Immature natural killer cell (primary cell): ENCODE measurements at regions not wholly inside any gene's neighbourhood (a gene's known extent, or its start where the extent isn't known, plus 50 kb on each side); places are given as distances from the start of the nearest gene placed in this dataset.

Experiments
- DNase-seq, 3 donors: peaks; one replicate each; pipeline ENCODE4 v3.0.0; 2022; ENCODE audit warnings: mixed read lengths in 1 of 3
- H3K27ac Mint-ChIP-seq, 6 donors: one replicate each; pipeline ENCODE4 v1.8.0; 2020; ENCODE audit warnings: mixed read lengths in 6 of 6, mild to moderate bottlenecking in 5 of 6, inconsistent platforms in 4 of 6, moderate library complexity in 3 of 6
- H3K27me3 Mint-ChIP-seq, 3 donors: one replicate each; pipeline ENCODE4 v1.8.0; 2020 to 2021; ENCODE audit warnings: low read depth in 3 of 3, mild to moderate bottlenecking in 3 of 3, mixed read lengths in 3 of 3, moderate library complexity in 3 of 3, inconsistent platforms in 1 of 3
- H3K36me3 Mint-ChIP-seq, 3 donors: one replicate each; pipeline ENCODE4 v1.8.0; 2020; ENCODE audit warnings: mixed read lengths in 3 of 3, inconsistent platforms in 2 of 3, mild to moderate bottlenecking in 2 of 3
- H3K4me1 Mint-ChIP-seq, 2 donors: one replicate each; pipeline ENCODE4 v1.8.0; 2020; ENCODE audit warnings: inconsistent platforms in 2 of 2, mild to moderate bottlenecking in 2 of 2, mixed read lengths in 2 of 2, moderate library complexity in 1 of 2
- H3K4me3 Mint-ChIP-seq, 5 donors: one replicate each; pipeline ENCODE4 v1.8.0; 2020; ENCODE audit warnings: mild to moderate bottlenecking in 5 of 5, mixed read lengths in 5 of 5, inconsistent platforms in 3 of 5, moderate library complexity in 3 of 5
- H3K9me3 Mint-ChIP-seq, 6 donors: one replicate each; pipeline ENCODE4 v1.8.0; 2020; ENCODE audit warnings: mild to moderate bottlenecking in 6 of 6, mixed read lengths in 6 of 6, inconsistent platforms in 4 of 6, moderate library complexity in 3 of 6

GRCh38 chr4:32094987-32095386, 1374.8 kb downstream of the PCDH7 start:
- Mint-ChIP-seq H3K27ac (no peak overlapping the region), H3K27me3 (no peaks in the 10 kb centered on the region), H3K4me1 (no peaks in the 10 kb centered on the region), H3K4me3 (no peak overlapping the region), H3K36me3 (no peaks in the 10 kb centered on the region), H3K9me3 (peaks cover 3 to 33% (median 15%) of the 10 kb centered on the region in 6 donors)
- DNase-seq = no peak

- no peaks in the 10 kb centered on the region for H3K4me1 Mint-ChIP-seq
- peaks cover 6 to 24% (median 10%) of the 10 kb centered on the region in 6 donors for H3K9me3 Mint-ChIP-seq
- no peak for DNase-seq
- H3K36me3 Mint-ChIP-seq = peaks cover 0 to 3% (median 0%) of the 10 kb centered on the region in 3 donors
- no peak overlapping the region for H3K27ac Mint-ChIP-seq
- no peaks in the 10 kb centered on the region for H3K27me3 Mint-ChIP-seq
- H3K4me3 Mint-ChIP-seq = no peak overlapping the region
Observed at GRCh38 chr4:32102896-32103295, 1382.7 kb downstream of the PCDH7 start.

GRCh38 chr4:32106767-32107166, 1386.6 kb downstream of the PCDH7 start:
- H3K36me3 Mint-ChIP-seq = peaks cover 0 to 3% (median 0%) of the 10 kb centered on the region in 3 donors
- no peaks in the 10 kb centered on the region for H3K4me1 Mint-ChIP-seq
- H3K27me3 Mint-ChIP-seq = no peaks in the 10 kb centered on the region
- no peak for DNase-seq
- no peak overlapping the region for H3K27ac Mint-ChIP-seq
- H3K9me3 Mint-ChIP-seq = peaks cover 9 to 37% (median 17%) of the 10 kb centered on the region in 6 donors
- no peak overlapping the region for H3K4me3 Mint-ChIP-seq

GRCh38 chr4:32112891-32113290, 1392.7 kb downstream of the PCDH7 start:
- Mint-ChIP-seq H3K9me3 (peaks cover 5 to 14% (median 10%) of the 10 kb centered on the region in 6 donors), H3K4me1 (no peaks in the 10 kb centered on the region), H3K27ac (no peak overlapping the region), H3K4me3 (no peak overlapping the region), H3K36me3 (no peaks in the 10 kb centered on the region), H3K27me3 (no peaks in the 10 kb centered on the region)
- no peak for DNase-seq

- no peak for DNase-seq
- H3K36me3 Mint-ChIP-seq = peaks cover 0 to 4% (median 0%) of the 10 kb centered on the region in 3 donors
- H3K27ac Mint-ChIP-seq = no peak overlapping the region
- no peak overlapping the region for H3K4me3 Mint-ChIP-seq
- no peaks in the 10 kb centered on the region for H3K4me1 Mint-ChIP-seq
- peaks cover 10 to 18% (median 13%) of the 10 kb centered on the region in 6 donors for H3K9me3 Mint-ChIP-seq
- H3K27me3 Mint-ChIP-seq = no peaks in the 10 kb centered on the region
Observed at GRCh38 chr4:32117693-32118092, 1397.5 kb downstream of the PCDH7 start.

- H3K9me3 Mint-ChIP-seq = peaks cover 14 to 35% (median 17%) of the 10 kb centered on the region in 6 donors
- H3K4me1 Mint-ChIP-seq = no peaks in the 10 kb centered on the region
- H3K27ac Mint-ChIP-seq = no peak overlapping the region
- H3K27me3 Mint-ChIP-seq = no peaks in the 10 kb centered on the region
- peaks cover 0 to 4% (median 0%) of the 10 kb centered on the region in 3 donors for H3K36me3 Mint-ChIP-seq
- DNase-seq = no peak
- H3K4me3 Mint-ChIP-seq = no peak overlapping the region
Observed at GRCh38 chr4:32119907-32120306, 1399.7 kb downstream of the PCDH7 start.

GRCh38 chr4:32128549-32128948, 1408.4 kb downstream of the PCDH7 start:
- Mint-ChIP-seq H3K27me3 (no peaks in the 10 kb centered on the region), H3K4me1 (no peaks in the 10 kb centered on the region), H3K4me3 (no peak overlapping the region), H3K27ac (no peak overlapping the region), H3K36me3 (no peaks in the 10 kb centered on the region), H3K9me3 (peaks cover 6 to 39% (median 20%) of the 10 kb centered on the region in 6 donors)
- DNase-seq = no peak

GRCh38 chr4:32129967-32130366, 1409.8 kb downstream of the PCDH7 start:
- H3K27ac Mint-ChIP-seq = no peak overlapping the region
- H3K4me1 Mint-ChIP-seq = no peaks in the 10 kb centered on the region
- DNase-seq = no peak
- no peaks in the 10 kb centered on the region for H3K36me3 Mint-ChIP-seq
- no peak overlapping the region for H3K4me3 Mint-ChIP-seq
- H3K27me3 Mint-ChIP-seq = no peaks in the 10 kb centered on the region
- H3K9me3 Mint-ChIP-seq = peaks cover 6 to 46% (median 19%) of the 10 kb centered on the region in 6 donors

- H3K27ac Mint-ChIP-seq = no peak overlapping the region
- no peak overlapping the region for H3K4me3 Mint-ChIP-seq
- no peak for DNase-seq
- H3K36me3 Mint-ChIP-seq = no peaks in the 10 kb centered on the region
- H3K27me3 Mint-ChIP-seq = peaks cover 0 to 2% (median 1%) of the 10 kb centered on the region in 3 donors
- H3K9me3 Mint-ChIP-seq = peaks cover 6 to 51% (median 13%) of the 10 kb centered on the region in 6 donors
- H3K4me1 Mint-ChIP-seq = no peaks in the 10 kb centered on the region
Observed at GRCh38 chr4:32133141-32133540, 1413.0 kb downstream of the PCDH7 start.

- H3K27ac Mint-ChIP-seq = no peak overlapping the region
- H3K27me3 Mint-ChIP-seq = peaks cover 0 to 2% (median 2%) of the 10 kb centered on the region in 3 donors
- no peak overlapping the region for H3K4me3 Mint-ChIP-seq
- peaks cover 6 to 49% (median 13%) of the 10 kb centered on the region in 6 donors for H3K9me3 Mint-ChIP-seq
- DNase-seq = no peak
- H3K36me3 Mint-ChIP-seq = no peaks in the 10 kb centered on the region
- no peaks in the 10 kb centered on the region for H3K4me1 Mint-ChIP-seq
Observed at GRCh38 chr4:32133734-32134133, 1413.6 kb downstream of the PCDH7 start.

- Mint-ChIP-seq H3K27me3 (peaks cover 0 to 2% (median 2%) of the 10 kb centered on the region in 3 donors), H3K36me3 (no peaks in the 10 kb centered on the region), H3K27ac (no peak overlapping the region), H3K4me1 (no peaks in the 10 kb centered on the region), H3K9me3 (peaks cover 5 to 47% (median 9%) of the 10 kb centered on the region in 6 donors), H3K4me3 (no peak overlapping the region)
- no peak for DNase-seq
Observed at GRCh38 chr4:32135642-32136041, 1415.5 kb downstream of the PCDH7 start.

GRCh38 chr4:32136081-32136787, 1416.1 kb downstream of the PCDH7 start:
- peaks cover 0 to 2% (median 2%) of the 10 kb centered on the region in 3 donors for H3K27me3 Mint-ChIP-seq
- no peak for DNase-seq
- H3K36me3 Mint-ChIP-seq = no peaks in the 10 kb centered on the region
- no peak overlapping the region for H3K4me3 Mint-ChIP-seq
- H3K27ac Mint-ChIP-seq = no peak overlapping the region
- peaks cover 5 to 50% (median 11%) of the 10 kb centered on the region in 6 donors for H3K9me3 Mint-ChIP-seq
- H3K4me1 Mint-ChIP-seq = no peaks in the 10 kb centered on the region

GRCh38 chr4:32140636-32141035, 1420.5 kb downstream of the PCDH7 start:
- H3K9me3 Mint-ChIP-seq = peaks cover 19 to 60% (median 24%) of the 10 kb centered on the region in 6 donors

GRCh38 chr4:32142075-32142474, 1421.9 kb downstream of the PCDH7 start:
- H3K36me3 Mint-ChIP-seq = no peaks in the 10 kb centered on the region

More at GRCh38 chr4:32140636-32141035, 1420.5 kb downstream of the PCDH7 start:
- no peak for DNase-seq
- Mint-ChIP-seq H3K4me1 (no peaks in the 10 kb centered on the region), H3K27ac (no peak overlapping the region), H3K36me3 (no peaks in the 10 kb centered on the region), H3K27me3 (peaks cover 0 to 5% (median 2%) of the 10 kb centered on the region in 3 donors), H3K4me3 (no peak overlapping the region)

More at GRCh38 chr4:32142075-32142474, 1421.9 kb downstream of the PCDH7 start:
- H3K27ac Mint-ChIP-seq = no peak overlapping the region
- H3K9me3 Mint-ChIP-seq = peaks cover 15 to 56% (median 21%) of the 10 kb centered on the region in 6 donors
- H3K4me1 Mint-ChIP-seq = no peaks in the 10 kb centered on the region
- DNase-seq = no peak
- H3K4me3 Mint-ChIP-seq = no peak overlapping the region
- H3K27me3 Mint-ChIP-seq = peaks cover 0 to 5% (median 2%) of the 10 kb centered on the region in 3 donors
